ENCODE measurements at regions not wholly inside any gene's neighbourhood (a gene's known extent, or its start where the extent isn't known, plus 50 kb on each side); places are given as distances from the start of the nearest gene placed in this dataset.
A peak's percentile ranks its signal among the peaks of the same experiment; 100 is the strongest.

DNA sequence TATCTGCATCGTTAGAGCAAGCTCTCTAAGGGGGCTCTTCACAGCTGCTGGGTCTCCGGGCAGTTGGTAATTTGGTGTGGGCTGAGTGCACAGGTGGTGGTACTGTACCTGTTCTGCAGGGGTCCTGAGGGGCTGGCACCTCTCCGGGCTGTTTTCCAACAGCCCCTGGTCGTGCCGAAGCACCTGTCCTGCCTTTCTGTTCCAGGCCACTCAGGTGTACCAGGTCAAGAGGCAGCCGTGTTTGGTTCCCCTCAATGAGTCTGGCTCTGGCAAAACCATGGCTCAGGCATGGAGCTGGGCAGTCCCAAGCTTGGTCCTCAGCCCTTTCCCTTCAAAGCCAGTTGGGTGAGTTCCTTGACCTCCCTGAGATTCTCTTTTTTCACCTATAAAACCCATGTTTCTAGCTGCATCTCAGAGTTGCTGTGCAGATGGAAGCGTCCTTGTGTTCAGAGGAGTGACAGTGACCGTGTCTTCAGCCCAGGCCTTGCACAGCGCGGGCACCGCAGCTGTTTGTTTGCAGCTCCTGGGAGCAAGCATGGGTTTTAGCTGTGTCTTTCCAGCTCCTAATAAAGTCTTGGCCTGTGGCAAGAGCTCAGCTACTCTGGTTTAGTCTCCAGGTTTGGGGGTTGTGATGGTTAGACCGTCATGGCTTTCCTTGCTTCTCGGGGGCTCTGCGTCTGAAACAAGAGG lies 110.9 kb downstream of the GLI2 start:
- Histone ChIP-seq H3K4me1 (replicated peaks in 1 of 2) (peaks cover 0 to 5% of the 10 kb centered on the region in 2 donors), H3K9me3 (replicated peaks in 1 of 3) (peaks cover 0 to 5% (median 0%) of the 10 kb centered on the region in 3 donors), H3K4me3 (no peak overlapping the region), H3K27ac (peak overlapping the region in 1 of 5 donors; percentile 22), H3K27me3 (no peaks in the 10 kb centered on the region), H3K36me3 (replicated peaks in 1 of 2) (no peaks in the 10 kb centered on the region)
- intact Hi-C loops (cut with DNase I), result no loop called here
- TF ChIP-seq POLR2A (IDR thresholded peaks at IDR 0.05) (no peak), CTCF (IDR thresholded peaks at IDR 0.05) (no peak)
- WGBS, 4 donors, result 88 to 92% (median 90%) methylated on average over 8 to 14 of the region's 14 CpGs
- DNase-seq, result no peak

DNA sequence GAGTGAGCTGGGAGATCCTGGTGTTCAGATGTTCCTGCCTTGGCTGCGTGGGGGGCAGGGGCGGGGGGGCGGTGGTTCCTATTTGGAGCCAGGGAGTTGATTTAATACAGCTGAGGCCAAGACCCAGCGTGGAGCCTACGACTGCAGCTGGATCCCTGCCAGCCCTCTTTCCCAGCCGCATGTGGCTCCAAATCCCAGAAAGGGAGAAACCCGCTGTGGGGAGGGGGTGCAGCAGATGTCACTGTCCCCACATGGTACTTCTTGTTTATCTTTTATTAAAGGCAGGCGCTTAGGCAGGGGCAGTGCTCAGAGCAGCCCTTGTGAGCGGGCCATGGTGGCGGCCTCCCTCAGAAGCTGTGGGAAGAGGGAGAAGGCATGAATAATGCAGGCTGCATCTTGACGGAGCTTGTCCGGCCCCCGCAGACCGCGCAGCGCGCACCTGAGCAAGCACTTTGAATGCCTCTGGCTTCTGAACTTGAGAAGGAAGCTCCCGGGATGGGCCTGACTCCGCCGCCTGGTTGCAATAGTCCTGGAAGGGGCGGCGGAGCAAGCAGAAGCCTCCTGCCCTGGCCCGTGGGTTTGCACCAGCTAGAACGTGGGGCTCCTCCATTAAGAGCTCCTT lies 112.1 kb downstream of the GLI2 start:
- no peak for TF ChIP-seq CTCF (IDR thresholded peaks at IDR 0.05)
- TF ChIP-seq POLR2A (IDR thresholded peaks at IDR 0.05), result no peak
- no peaks in the 10 kb centered on the region for H3K4me1 ChIP-seq (replicated peaks in 1 of 2)
- H3K36me3 ChIP-seq (replicated peaks in 1 of 2), result no peaks in the 10 kb centered on the region
- peaks cover 0 to 5% (median 0%) of the 10 kb centered on the region in 3 donors for H3K9me3 ChIP-seq (replicated peaks in 1 of 3)
- no peak overlapping the region for H3K4me3 ChIP-seq
- peak in 3 of 7 donors; percentile 15 to 63 (median 44) for DNase-seq
- 73 to 81% (median 77%) methylated on average over 23 to 24 of the region's 24 CpGs for WGBS, 4 donors
- intact Hi-C loops (cut with DNase I), result no loop called here
- no peaks in the 10 kb centered on the region for H3K27me3 ChIP-seq
- H3K27ac ChIP-seq, result peak overlapping the region in 1 of 5 donors; percentile 63

DNA sequence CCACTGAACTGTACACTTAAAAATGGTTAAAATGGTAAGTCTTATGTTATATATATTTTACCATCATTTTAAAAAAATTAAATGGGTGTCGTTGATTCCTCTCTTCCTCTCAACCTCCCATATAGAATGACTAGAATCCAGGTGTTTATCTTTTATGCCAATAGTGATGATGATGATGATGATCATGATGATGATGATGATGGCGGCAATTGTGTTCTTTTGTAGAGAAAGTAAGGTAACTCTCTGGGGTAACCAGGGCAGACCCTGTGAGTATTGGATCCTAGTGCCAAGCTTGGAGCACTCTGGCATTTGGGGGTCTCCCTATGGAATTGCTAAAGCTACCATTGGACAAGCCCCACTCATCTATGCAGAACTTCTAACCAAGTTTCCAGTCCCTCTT lies 113.6 kb downstream of the GLI2 start:
- Histone ChIP-seq H3K4me3 (no peak overlapping the region), H3K27me3 (no peaks in the 10 kb centered on the region), H3K36me3 (replicated peaks in 1 of 2) (no peaks in the 10 kb centered on the region), H3K9me3 (replicated peaks in 1 of 3) (peaks cover 0 to 5% (median 0%) of the 10 kb centered on the region in 3 donors), H3K27ac (no peak overlapping the region), H3K4me1 (replicated peaks in 1 of 2) (no peaks in the 10 kb centered on the region)
- no peak for DNase-seq
- WGBS, 4 donors, result 96 to 98% (median 97%) methylated on average over 2 of the region's 2 CpGs
- TF ChIP-seq CTCF (IDR thresholded peaks at IDR 0.05), result no peak
- no peak for TF ChIP-seq POLR2A (IDR thresholded peaks at IDR 0.05)
- intact Hi-C loops (cut with DNase I), result no loop called here

DNA sequence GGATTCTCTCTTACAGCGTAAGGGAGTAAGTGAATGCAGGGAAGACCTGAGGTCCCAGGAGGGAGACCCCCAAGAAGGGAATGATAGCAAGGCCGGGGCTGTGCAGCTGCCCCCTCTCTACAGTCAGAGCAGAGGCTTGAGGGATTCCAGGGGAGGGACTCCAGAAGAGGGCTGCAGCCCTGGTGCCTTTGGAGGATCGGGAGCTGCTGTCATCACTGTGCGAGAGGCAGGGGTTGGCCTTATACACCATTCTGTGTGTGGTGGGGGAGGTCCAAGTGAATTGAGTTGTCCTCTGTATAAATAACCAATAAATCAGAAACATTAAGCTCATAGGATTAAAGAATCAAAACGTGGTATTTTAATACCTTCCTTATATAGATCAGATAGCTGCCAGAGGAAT lies 114.9 kb downstream of the GLI2 start:
- H3K4me1 ChIP-seq (replicated peaks in 1 of 2), result no peaks in the 10 kb centered on the region
- H3K27me3 ChIP-seq, result no peaks in the 10 kb centered on the region
- intact Hi-C loops (cut with DNase I), result no loop called here
- DNase-seq, result no peak
- TF ChIP-seq CTCF (IDR thresholded peaks at IDR 0.05) (no peak), POLR2A (IDR thresholded peaks at IDR 0.05) (no peak)
- H3K27ac ChIP-seq, result no peak overlapping the region
- H3K36me3 ChIP-seq (replicated peaks in 1 of 2), result no peaks in the 10 kb centered on the region
- peaks cover 0 to 5% (median 0%) of the 10 kb centered on the region in 3 donors for H3K9me3 ChIP-seq (replicated peaks in 1 of 3)
- 80 to 85% (median 82%) methylated on average over 5 of the region's 5 CpGs for WGBS, 4 donors
- no peak overlapping the region for H3K4me3 ChIP-seq
